GM21381 (cell line): ENCODE measurements at regions not wholly inside any gene's neighbourhood (a gene's known extent, or its start where the extent isn't known, plus 50 kb on each side); places are given as distances from the start of the nearest gene placed in this dataset.

Experiments used
- ATAC-seq: cut with Tn5 transposase; IDR thresholded peaks from one replicate; pipeline ENCODE4 v1.9.1; 2021; ENCODE audit warnings: mild to moderate bottlenecking, moderate library complexity; ENCODE audit not compliant: unreplicated experiment

GRCh38 chr14:84750284-84750683, 779.7 kb upstream of the FLRT2 start:
- no peak for ATAC-seq

GRCh38 chr14:84750763-84751554, 779.0 kb upstream of the FLRT2 start:
- ATAC-seq = no peak

- ATAC-seq = no peak
These were observed 778.2 kb upstream of the FLRT2 start for GRCh38 chr14:84751745-84752144.

- no peak for ATAC-seq
These were observed 769.3 kb upstream of the FLRT2 start for GRCh38 chr14:84760489-84761126.

GRCh38 chr14:84767434-84767833, 762.5 kb upstream of the FLRT2 start:
- no peak for ATAC-seq

GRCh38 chr14:84770030-84770429, 759.9 kb upstream of the FLRT2 start:
- no peak for ATAC-seq

GRCh38 chr14:84777356-84777755, 752.6 kb upstream of the FLRT2 start:
- no peak for ATAC-seq

GRCh38 chr14:84782902-84783301, 747.0 kb upstream of the FLRT2 start:
- ATAC-seq = no peak

GRCh38 chr14:84783511-84783910, 746.4 kb upstream of the FLRT2 start:
- no peak for ATAC-seq

- no peak for ATAC-seq
These were observed 743.9 kb upstream of the FLRT2 start for GRCh38 chr14:84785996-84786395.

GRCh38 chr14:84789012-84789411, 740.9 kb upstream of the FLRT2 start:
- no peak for ATAC-seq

- no peak for ATAC-seq
These were observed 737.1 kb upstream of the FLRT2 start for GRCh38 chr14:84792722-84793410.

- no peak for ATAC-seq
These were observed 732.6 kb upstream of the FLRT2 start for GRCh38 chr14:84797326-84797725.

GRCh38 chr14:84804468-84804867, 725.5 kb upstream of the FLRT2 start:
- ATAC-seq = no peak

- ATAC-seq = no peak
These were observed 725.0 kb upstream of the FLRT2 start for GRCh38 chr14:84804895-84805294.

GRCh38 chr14:84806181-84806580, 723.8 kb upstream of the FLRT2 start:
- ATAC-seq = no peak

GRCh38 chr14:84806622-84807021, 723.3 kb upstream of the FLRT2 start:
- no peak for ATAC-seq

- no peak for ATAC-seq
These were observed 722.3 kb upstream of the FLRT2 start for GRCh38 chr14:84807673-84808072.

- no peak for ATAC-seq
These were observed 720.8 kb upstream of the FLRT2 start for GRCh38 chr14:84809158-84809557.

- ATAC-seq = no peak
These were observed 715.6 kb upstream of the FLRT2 start for GRCh38 chr14:84814391-84814790.

- ATAC-seq = no peak
These were observed 710.4 kb upstream of the FLRT2 start for GRCh38 chr14:84819528-84819927.
